ENCODE measurements at regions not wholly inside any gene's neighbourhood (a gene's known extent, or its start where the extent isn't known, plus 50 kb on each side); places are given as distances from the start of the nearest gene placed in this dataset.
"Not testable (repeated sequence)": the region's sequence is repeated elsewhere in the genome, so short reads cannot be mapped to it uniquely, and the experiment has no call there.

GRCh38 chr11:29244355-29244754, 772.5 kb downstream of the KCNA4 start:
- no peak for DNase-seq (ENCODE audit: low spot score)

GRCh38 chr11:29243616-29244015, 773.2 kb downstream of the KCNA4 start:
- no peak for DNase-seq (ENCODE audit: low spot score)

GRCh38 chr11:29231991-29232390, 784.8 kb downstream of the KCNA4 start:
- no peak for DNase-seq (ENCODE audit: low spot score)

GRCh38 chr11:29231586-29231985, 785.2 kb downstream of the KCNA4 start:
- no peak for DNase-seq (ENCODE audit: low spot score)

GRCh38 chr11:29227811-29228210, 789.0 kb downstream of the KCNA4 start:
- no peak for DNase-seq (ENCODE audit: low spot score)

GRCh38 chr11:29224739-29225384, 792.0 kb downstream of the KCNA4 start:
- no peak for DNase-seq (ENCODE audit: low spot score)

- DNase-seq (ENCODE audit: low spot score): not testable (repeated sequence)
These were observed 797.3 kb downstream of the KCNA4 start for GRCh38 chr11:29219531-29219930.

- DNase-seq (ENCODE audit: low spot score): no peak
These were observed 798.9 kb downstream of the KCNA4 start for GRCh38 chr11:29217901-29218300.

- DNase-seq (ENCODE audit: low spot score): no peak
These were observed 802.0 kb downstream of the KCNA4 start for GRCh38 chr11:29214833-29215232.

GRCh38 chr11:29211202-29211601, 805.6 kb downstream of the KCNA4 start:
- no peak for DNase-seq (ENCODE audit: low spot score)

- DNase-seq (ENCODE audit: low spot score): no peak
These were observed 806.4 kb downstream of the KCNA4 start for GRCh38 chr11:29210426-29210825.

- DNase-seq (ENCODE audit: low spot score): no peak
These were observed 808.7 kb downstream of the KCNA4 start for GRCh38 chr11:29208117-29208516.

GRCh38 chr11:29200791-29201562, 815.9 kb downstream of the KCNA4 start:
- no peak for DNase-seq (ENCODE audit: low spot score)

GRCh38 chr11:29190313-29190712, 826.5 kb downstream of the KCNA4 start:
- DNase-seq (ENCODE audit: low spot score): no peak

- no peak for DNase-seq (ENCODE audit: low spot score)
These were observed 829.6 kb downstream of the KCNA4 start for GRCh38 chr11:29187215-29187614.

- no peak for DNase-seq (ENCODE audit: low spot score)
These were observed 831.6 kb downstream of the KCNA4 start for GRCh38 chr11:29184939-29185890.

GRCh38 chr11:29183301-29183700, 833.5 kb downstream of the KCNA4 start:
- no peak for DNase-seq (ENCODE audit: low spot score)

- no peak for DNase-seq (ENCODE audit: low spot score)
These were observed 843.2 kb downstream of the KCNA4 start for GRCh38 chr11:29173660-29174062.

- DNase-seq (ENCODE audit: low spot score): no peak
These were observed 845.4 kb downstream of the KCNA4 start for GRCh38 chr11:29171360-29171950.

GRCh38 chr11:29166306-29166705, 850.5 kb downstream of the KCNA4 start:
- no peak for DNase-seq (ENCODE audit: low spot score)

GRCh38 chr11:29163231-29163630, 853.6 kb downstream of the KCNA4 start:
- DNase-seq (ENCODE audit: low spot score): no peak

- no peak for DNase-seq (ENCODE audit: low spot score)
These were observed 854.3 kb downstream of the KCNA4 start for GRCh38 chr11:29162491-29162890.

Data from left forelimb (tissue), 1 donor.